Frontal cortex (tissue), 3 donors: ENCODE measurements at regions not wholly inside any gene's neighbourhood (a gene's known extent, or its start where the extent isn't known, plus 50 kb on each side); places are given as distances from the start of the nearest gene placed in this dataset.
"Not testable (repeated sequence)": the region's sequence is repeated elsewhere in the genome, so short reads cannot be mapped to it uniquely, and the experiment has no call there.

ENCODE experiments used
- DNase-seq, 2 donors: peaks; one replicate each; pipeline ENCODE4 v3.0.0; 2012; ENCODE audit warnings: low spot score in 2 of 2
- FAIRE-seq: peaks from 2 replicates; lab custom pipeline; 2012; peaks lifted over from hg19 to GRCh38; lab: Jason Lieb, UNC
- donor health status: control.
- donor health status: control.
- donor health status: control.

GRCh38 chr5:93953442-93953841 is 212.0 kb upstream of the POU5F2 start:
- no peak for FAIRE-seq
- DNase-seq, result no peak

- DNase-seq, result no peak
- FAIRE-seq, result no peak
Measured at GRCh38 chr5:93941897-93942296, 200.5 kb upstream of the POU5F2 start.

GRCh38 chr5:93933269-93933668 is 191.9 kb upstream of the POU5F2 start:
- FAIRE-seq, DNase-seq: not testable (repeated sequence)

- FAIRE-seq (no peak), DNase-seq (no peak)
Measured at GRCh38 chr5:93930098-93930497, 188.7 kb upstream of the POU5F2 start.

GRCh38 chr5:93929131-93929530 is 187.7 kb upstream of the POU5F2 start:
- DNase-seq, result no peak
- no peak for FAIRE-seq

GRCh38 chr5:93926831-93927620 is 185.6 kb upstream of the POU5F2 start:
- DNase-seq (no peak), FAIRE-seq (no peak)

- FAIRE-seq (no peak), DNase-seq (no peak)
Measured at GRCh38 chr5:93925321-93925720, 183.9 kb upstream of the POU5F2 start.

- DNase-seq (no peak), FAIRE-seq (no peak)
Measured at GRCh38 chr5:93924628-93925027, 183.2 kb upstream of the POU5F2 start.

GRCh38 chr5:93922551-93922950 is 181.2 kb upstream of the POU5F2 start:
- DNase-seq, result no peak
- FAIRE-seq, result no peak

GRCh38 chr5:93921001-93921400 is 179.6 kb upstream of the POU5F2 start:
- no peak for DNase-seq
- FAIRE-seq, result no peak

- DNase-seq (no peak), FAIRE-seq (no peak)
Measured at GRCh38 chr5:93916872-93917271, 175.5 kb upstream of the POU5F2 start.

GRCh38 chr5:93915142-93915553 is 173.7 kb upstream of the POU5F2 start:
- FAIRE-seq (no peak), DNase-seq (no peak)

- no peak for DNase-seq
- FAIRE-seq, result no peak
Measured at GRCh38 chr5:93911609-93912008, 170.2 kb upstream of the POU5F2 start.

- FAIRE-seq (no peak), DNase-seq (no peak)
Measured at GRCh38 chr5:93909356-93909755, 168.0 kb upstream of the POU5F2 start.

GRCh38 chr5:93904917-93905316 is 163.5 kb upstream of the POU5F2 start:
- DNase-seq, result no peak

GRCh38 chr5:93902288-93902687 is 160.9 kb upstream of the POU5F2 start:
- FAIRE-seq (no peak), DNase-seq (no peak)

More at GRCh38 chr5:93904917-93905316, 163.5 kb upstream of the POU5F2 start:
- no peak for FAIRE-seq

GRCh38 chr5:93899026-93899600 is 157.7 kb upstream of the POU5F2 start:
- no peak for FAIRE-seq
- DNase-seq, result no peak

GRCh38 chr5:93894601-93895354 is 153.4 kb upstream of the POU5F2 start:
- FAIRE-seq, result peak; percentile 17
- DNase-seq, result no peak

GRCh38 chr5:93893075-93893474 is 151.7 kb upstream of the POU5F2 start:
- no peak for FAIRE-seq

GRCh38 chr5:93892481-93892880 is 151.1 kb upstream of the POU5F2 start:
- FAIRE-seq (no peak), DNase-seq (no peak)

More at GRCh38 chr5:93893075-93893474, 151.7 kb upstream of the POU5F2 start:
- DNase-seq, result no peak
